GM18951 (cell line): ENCODE measurements at regions not wholly inside any gene's neighbourhood (a gene's known extent, or its start where the extent isn't known, plus 50 kb on each side); places are given as distances from the start of the nearest gene placed in this dataset.

ENCODE experiments used
- POLR2A ChIP-seq: IDR thresholded peaks from 4 replicates; pipeline ENCODE4 v1.6.1; 2011; ENCODE audit warnings: mild to moderate bottlenecking; ENCODE audit not compliant: insufficient read length, insufficient read depth; ENCODE audit errors: extremely low read depth
- in situ Hi-C: fragments of 300-500 bp; cut with MboI; formaldehyde crosslinking; loops from one replicate; pipeline ENCODE4 v1.12.0; 2022; ENCODE audit warnings: low sequenced_read_pairs, mixed read lengths, inconsistent platforms; ENCODE audit not compliant: unreplicated experiment

DNA sequence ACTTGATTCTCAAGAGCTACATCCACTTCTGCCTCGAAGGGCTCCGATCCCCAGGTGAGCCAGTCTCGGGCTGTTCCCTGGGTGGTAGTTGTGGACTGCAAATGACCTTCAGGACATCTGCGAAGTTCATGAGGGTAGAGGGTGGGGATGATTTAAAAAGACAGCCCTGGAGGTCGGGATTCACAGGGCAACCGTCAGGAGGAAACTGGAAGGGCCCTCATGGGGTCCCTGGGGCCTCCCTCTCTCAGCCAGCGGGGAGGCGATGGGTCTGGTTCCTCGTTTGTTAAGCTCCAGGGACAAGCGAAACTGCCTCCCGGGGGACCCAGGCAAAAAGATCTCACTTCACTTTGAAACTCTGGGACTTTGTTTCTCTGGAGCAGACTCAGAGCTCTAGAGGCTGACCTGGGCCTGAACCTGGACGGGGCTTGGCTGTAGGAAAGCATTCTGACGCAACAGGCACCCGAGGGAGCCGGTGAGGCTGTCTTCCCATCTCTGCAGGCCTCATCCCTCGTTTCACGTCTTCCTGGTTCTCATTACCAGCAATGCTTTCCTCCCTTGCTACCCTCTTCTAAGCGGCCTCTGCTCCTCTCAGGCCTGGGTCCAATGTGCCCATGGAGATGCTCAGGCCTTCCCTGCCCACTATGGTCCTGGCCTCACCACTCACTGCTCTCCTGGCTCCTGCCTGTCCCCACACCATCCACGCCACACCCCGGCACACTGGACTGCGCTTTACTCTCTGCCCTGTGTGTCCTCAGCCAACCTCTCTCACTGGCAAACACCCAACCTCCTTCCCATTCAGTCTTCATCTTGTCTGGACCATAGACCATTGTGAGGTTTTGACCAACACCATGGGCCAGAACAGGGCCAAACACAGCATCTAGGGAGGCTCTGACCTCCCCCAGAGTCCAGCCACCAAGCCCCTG lies 214.2 kb upstream of the TNRC6C start:
- no peak for TF ChIP-seq POLR2A
- in situ Hi-C loops, result no loop called here

DNA sequence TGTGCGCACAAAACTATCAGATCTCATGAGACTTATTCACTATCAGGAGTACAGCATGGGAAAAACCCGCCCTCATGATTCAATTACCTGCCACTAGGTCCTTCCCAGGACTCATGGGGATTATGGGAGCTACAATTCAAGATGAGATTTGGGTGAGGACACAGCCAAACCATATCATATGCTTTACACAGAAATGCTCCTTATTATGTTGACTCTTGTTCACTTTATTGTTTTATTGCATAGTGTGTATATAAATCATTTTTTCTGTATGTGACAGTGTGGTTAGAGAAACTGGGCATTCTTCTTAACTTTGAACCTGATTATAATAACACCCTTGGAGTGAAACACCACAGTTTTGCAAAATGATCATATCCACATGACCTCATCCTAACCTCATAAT lies 212.8 kb upstream of the TNRC6C start:
- in situ Hi-C loops, result no loop called here
- no peak for TF ChIP-seq POLR2A

- in situ Hi-C loops, result no loop called here
- TF ChIP-seq POLR2A, result no peak
Observed at GRCh38 chr17:77746393-77746792, 212.1 kb upstream of the TNRC6C start.

- TF ChIP-seq POLR2A, result no peak
Observed at GRCh38 chr17:77746896-77747554, 211.5 kb upstream of the TNRC6C start.

DNA sequence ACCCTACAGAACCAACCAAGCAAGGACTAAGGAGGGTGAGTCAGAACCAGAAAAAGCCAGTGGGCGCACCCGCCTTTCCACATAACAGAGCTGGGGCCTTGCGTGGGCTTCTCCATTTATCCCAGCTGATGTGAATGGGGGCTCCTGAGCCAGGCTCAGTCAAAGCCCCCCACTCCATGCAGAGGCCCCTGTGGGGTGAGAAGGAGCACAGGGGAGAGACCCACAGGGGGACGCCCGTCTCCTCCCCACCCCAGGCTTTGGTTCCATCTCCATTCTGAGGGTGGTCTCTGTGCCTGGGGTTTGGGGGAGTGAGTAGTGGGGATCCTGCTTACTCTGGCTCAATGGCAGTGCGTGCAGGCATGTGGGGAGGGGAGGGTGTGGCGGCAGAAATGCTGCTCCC lies 210.1 kb upstream of the TNRC6C start:
- TF ChIP-seq POLR2A, result no peak
- in situ Hi-C loops, result no loop called here

More at GRCh38 chr17:77746896-77747554, 211.5 kb upstream of the TNRC6C start:
- in situ Hi-C loops, result no loop called here

DNA sequence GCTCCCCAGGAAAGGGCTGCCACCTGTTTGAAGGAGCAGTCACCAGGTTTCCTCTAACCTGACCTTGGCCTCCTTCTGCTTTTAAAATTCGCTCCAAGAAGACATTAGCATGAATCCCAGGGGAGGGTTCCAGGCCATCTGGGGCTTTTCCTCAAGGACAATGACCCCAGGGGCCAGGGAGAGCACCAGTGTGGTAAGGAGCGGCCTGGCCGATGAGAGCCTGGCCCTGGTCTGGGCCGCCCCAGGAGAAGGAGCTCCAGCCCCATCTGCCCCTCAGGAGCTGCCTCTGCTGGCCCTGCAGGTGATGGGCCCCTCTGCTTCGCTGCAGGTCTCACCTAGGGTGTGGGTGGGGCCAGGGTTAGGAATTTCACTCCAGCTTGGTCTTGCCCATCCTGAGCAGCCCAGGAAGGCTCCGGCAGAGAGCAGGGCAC lies 209.2 kb upstream of the TNRC6C start:
- in situ Hi-C loops, result no loop called here
- TF ChIP-seq POLR2A, result no peak

DNA sequence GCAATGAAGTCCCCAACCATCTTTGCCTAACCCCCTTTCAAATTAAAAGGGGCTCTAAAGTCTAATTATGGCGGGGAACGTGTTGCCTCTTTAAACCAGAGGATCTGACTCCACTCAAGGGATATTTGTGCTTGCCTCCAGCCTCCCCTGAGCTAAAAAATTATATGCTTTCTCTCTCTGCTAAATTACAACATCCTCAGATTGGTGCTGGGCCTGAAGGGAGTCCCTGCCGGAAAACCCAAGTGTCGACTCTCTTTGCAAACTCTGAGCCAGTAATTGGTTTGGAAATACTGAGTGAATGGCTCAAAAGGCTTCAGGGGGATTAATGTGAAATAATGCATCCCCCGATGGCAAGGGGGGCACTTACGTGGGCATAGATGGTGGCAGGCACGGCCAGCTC lies 208.5 kb upstream of the TNRC6C start:
- in situ Hi-C loops, result no loop called here
- TF ChIP-seq POLR2A, result no peak

DNA sequence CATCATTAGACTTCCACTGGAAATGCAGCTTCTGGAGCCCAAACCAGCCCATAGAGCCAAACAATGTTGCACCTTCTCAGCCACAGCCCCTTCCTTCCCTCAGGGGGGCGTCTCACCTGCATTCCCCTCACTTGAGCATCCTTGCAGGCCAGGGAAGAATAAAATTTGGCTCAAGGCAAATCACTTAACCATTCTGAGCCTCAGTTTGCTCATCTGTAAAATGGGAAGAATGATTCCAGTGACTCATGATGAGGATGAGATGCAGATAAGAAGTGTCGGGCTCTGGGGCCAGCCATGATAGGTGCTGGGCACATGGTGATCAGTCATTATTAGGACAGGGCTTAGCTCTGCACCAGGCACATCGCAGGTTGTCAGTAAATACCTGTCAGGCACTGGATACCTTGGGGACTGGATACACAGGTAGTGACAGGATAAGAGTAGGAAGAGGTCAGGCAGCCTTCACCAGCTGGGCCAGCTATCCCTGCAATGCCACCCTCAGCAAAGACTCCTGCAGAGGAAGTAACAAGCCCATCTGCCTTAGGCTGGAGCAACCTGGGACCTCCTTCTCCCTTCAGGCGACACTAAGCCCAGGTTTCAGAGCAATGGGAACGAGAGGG lies 208.0 kb upstream of the TNRC6C start:
- no peak for TF ChIP-seq POLR2A
- in situ Hi-C loops, result no loop called here

GRCh38 chr17:77753246-77753645 lies 205.3 kb upstream of the TNRC6C start:
- in situ Hi-C loops, result no loop called here
- TF ChIP-seq POLR2A, result no peak

DNA sequence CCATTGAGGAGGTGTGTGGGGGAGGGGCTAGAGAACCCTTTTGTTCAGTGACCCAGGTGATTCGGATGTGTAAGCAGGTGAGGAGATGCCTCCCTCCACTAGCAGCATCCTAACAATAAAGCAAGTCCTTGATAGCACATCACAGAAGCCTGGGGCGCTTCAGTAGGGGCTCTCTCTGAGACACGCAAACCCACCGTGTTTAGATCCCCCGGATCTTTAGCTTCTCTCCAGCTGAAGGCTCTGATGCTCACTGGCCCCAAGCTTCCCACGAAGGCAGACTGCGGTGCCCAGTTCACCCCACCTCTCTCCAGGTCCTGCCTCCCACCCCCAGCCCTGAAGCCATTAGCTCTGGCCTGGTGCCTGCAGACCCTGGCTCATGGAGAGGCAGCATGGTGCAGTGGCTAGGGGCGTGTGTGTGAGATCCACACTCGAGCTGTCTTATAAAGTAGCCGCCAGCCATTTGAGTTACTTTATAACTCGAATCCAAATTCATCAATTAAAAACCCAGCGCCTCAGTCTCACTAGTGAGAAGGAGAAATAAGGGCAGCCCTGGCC lies 204.7 kb upstream of the TNRC6C start:
- in situ Hi-C loops, result no loop called here
- TF ChIP-seq POLR2A, result no peak

DNA sequence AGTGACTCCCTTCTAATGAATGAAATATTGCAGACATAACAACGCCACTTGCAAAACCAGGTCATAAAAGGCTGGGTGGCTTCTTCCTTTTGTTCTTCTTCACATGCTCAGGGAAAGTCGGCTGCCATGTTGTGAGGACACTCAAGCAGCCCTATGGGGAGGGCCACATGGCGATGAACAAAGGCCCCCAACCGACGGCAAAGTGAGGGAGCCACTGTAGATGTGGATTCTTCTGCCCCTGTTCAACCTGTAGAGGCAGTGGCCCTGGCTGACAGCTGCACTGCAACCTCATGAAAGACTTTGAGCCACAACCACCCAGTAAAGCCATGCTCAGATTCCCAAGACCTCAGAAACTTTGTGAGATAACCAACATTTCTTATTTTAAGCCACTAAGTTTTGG lies 203.5 kb upstream of the TNRC6C start:
- in situ Hi-C loops, result no loop called here
- TF ChIP-seq POLR2A, result no peak

GRCh38 chr17:77755410-77755963 lies 203.0 kb upstream of the TNRC6C start:
- no peak for TF ChIP-seq POLR2A
- in situ Hi-C loops, result no loop called here

DNA sequence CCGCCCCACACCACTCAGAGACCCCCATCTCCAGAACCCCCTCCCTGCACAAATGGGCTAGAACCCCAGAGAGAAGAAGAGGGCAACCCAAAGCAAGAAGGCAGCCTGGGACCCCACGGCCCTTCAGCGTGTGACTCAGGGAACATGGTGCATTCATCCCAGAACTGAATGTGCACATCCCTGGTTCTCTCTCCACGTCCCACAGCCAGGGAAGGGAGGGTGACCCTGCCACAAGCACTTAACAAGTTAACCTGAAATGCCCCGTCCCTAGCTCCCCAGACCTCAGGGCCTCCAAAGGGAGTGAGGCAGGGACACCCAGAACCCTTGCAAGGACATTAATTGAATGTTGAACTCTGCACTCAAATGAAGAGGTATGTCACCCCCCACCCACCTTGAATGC lies 202.5 kb upstream of the TNRC6C start:
- TF ChIP-seq POLR2A, result no peak
- in situ Hi-C loops, result no loop called here

GRCh38 chr17:77756846-77757560 lies 201.5 kb upstream of the TNRC6C start:
- no peak for TF ChIP-seq POLR2A
- in situ Hi-C loops, result no loop called here
